ENCODE measurements at regions not wholly inside any gene's neighbourhood (a gene's known extent, or its start where the extent isn't known, plus 50 kb on each side); places are given as distances from the start of the nearest gene placed in this dataset.
A peak's percentile ranks its signal among the peaks of the same experiment; 100 is the strongest.

DNA sequence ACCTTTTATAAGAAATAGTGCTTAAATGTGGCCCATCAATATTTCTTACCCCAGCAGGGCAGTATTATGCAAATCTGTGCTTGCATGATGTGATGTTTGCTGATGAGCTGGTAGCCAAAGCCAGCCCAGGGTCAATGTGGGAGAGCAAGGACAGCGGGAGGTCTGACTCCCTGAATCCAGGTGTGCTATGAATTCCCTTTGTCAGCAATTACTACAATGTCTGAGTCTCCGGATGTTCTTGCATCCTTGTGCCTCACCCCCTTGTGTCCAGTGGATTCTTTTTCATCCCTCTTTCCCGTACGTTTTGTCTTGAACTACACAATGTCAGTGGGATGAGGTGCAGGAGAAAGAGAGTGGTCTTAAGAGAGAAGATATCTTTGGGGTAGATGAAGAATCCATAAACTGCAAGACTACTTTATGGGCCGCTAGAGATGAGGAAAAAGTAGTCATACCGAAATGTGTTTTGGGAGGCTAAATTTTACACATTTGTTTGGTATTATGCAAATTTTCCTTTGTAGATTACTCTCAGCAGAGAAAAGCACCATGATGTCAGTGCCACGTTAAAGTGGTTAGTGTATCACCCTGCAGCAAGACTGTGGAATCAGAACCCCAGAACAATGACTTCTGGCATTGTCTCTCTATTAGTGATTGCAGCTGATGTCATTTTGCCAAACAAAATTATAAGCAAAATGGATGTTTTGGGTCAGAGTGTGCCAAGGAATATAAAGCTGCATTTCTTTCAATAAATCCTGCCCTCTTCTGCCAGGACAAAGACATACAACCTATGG lies 53.5 kb upstream of the TSHZ3 start:
- DNase-seq (ENCODE audit: low read depth): no peak
- in situ Hi-C loops (cut with HindIII; ENCODE audit: low pct_unique_long_range_greater_than_20kb, low sequenced_read_pairs): no loop called here

DNA sequence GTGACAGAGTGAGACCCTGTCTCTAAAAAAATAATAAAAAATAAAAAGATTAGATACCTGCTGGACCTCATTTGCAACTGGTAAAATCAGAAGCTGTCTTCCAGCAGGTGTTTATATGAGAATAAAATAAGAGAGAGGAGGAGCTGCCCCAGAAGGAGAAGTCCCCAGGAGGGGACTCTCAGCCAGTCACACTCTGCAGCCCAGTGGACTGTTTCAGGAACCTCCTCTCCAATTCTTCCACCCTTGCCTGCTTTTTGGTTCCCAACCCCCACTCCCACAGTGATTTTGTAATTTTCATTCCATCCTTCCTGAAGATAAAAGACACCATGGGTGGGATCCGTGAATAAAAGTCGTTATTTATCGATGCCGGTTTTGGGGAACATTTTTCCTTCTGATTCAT lies 56.9 kb upstream of the TSHZ3 start:
- no peak for DNase-seq (ENCODE audit: low read depth)
- in situ Hi-C loops (cut with HindIII; ENCODE audit: low pct_unique_long_range_greater_than_20kb, low sequenced_read_pairs): no loop called here

GRCh38 chr19:31408460-31409124 lies 59.4 kb upstream of the TSHZ3 start:
- in situ Hi-C loops (cut with HindIII; ENCODE audit: low pct_unique_long_range_greater_than_20kb, low sequenced_read_pairs): no loop called here
- DNase-seq (ENCODE audit: low read depth): peak; percentile 4

GRCh38 chr19:31413353-31413752 lies 64.1 kb upstream of the TSHZ3 start:
- no peak for DNase-seq (ENCODE audit: low read depth)
- in situ Hi-C loops (cut with HindIII; ENCODE audit: low pct_unique_long_range_greater_than_20kb, low sequenced_read_pairs): no loop called here

DNA sequence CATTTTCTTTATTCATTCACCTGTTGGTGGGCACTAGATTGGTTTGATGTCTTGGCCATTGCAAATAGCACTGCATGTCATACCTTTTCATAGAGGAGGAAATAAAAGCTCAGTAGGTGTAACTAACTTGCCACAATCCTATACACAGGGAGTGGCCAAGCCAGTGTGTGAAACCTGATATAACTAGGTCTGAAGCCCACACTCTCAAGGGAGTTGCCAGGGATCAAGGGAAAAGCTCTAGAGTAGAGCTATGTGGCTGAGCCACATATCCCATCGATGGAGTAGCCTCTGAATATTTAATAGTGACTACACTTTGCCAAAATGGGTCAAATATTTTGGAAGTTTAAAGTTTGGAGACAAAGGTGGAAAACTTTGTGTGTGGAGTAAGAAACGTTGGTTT lies 66.1 kb upstream of the TSHZ3 start:
- no peak for DNase-seq (ENCODE audit: low read depth)
- in situ Hi-C loops (cut with HindIII; ENCODE audit: low pct_unique_long_range_greater_than_20kb, low sequenced_read_pairs): no loop called here

- no peak for DNase-seq (ENCODE audit: low read depth)
- in situ Hi-C loops (cut with HindIII; ENCODE audit: low pct_unique_long_range_greater_than_20kb, low sequenced_read_pairs): no loop called here
These were observed 67.3 kb upstream of the TSHZ3 start for GRCh38 chr19:31416548-31416947.

DNA sequence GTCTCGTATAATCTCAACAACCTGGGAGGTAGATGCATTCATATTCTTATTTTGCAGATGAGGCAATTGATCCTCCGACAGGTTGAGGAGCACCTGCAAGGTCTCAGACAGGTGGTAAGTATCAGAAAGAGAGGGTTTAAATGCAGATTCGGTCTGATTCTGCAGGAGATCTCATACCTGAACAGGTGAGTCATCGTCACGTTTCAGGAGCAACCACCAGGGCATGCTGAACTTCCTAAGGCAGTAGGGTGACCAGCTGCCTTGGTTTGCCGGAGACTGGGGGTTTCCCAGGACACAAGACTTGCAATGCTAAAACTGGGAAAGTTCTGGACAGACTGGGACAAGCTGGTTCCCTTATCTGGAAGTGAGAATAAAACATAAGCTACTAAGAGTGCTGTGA lies 68.8 kb upstream of the TSHZ3 start:
- in situ Hi-C loops (cut with HindIII; ENCODE audit: low pct_unique_long_range_greater_than_20kb, low sequenced_read_pairs): no loop called here
- DNase-seq (ENCODE audit: low read depth): no peak

GRCh38 chr19:31418692-31419430 lies 69.6 kb upstream of the TSHZ3 start:
- in situ Hi-C loops (cut with HindIII; ENCODE audit: low pct_unique_long_range_greater_than_20kb, low sequenced_read_pairs): no loop called here
- no peak for DNase-seq (ENCODE audit: low read depth)

DNA sequence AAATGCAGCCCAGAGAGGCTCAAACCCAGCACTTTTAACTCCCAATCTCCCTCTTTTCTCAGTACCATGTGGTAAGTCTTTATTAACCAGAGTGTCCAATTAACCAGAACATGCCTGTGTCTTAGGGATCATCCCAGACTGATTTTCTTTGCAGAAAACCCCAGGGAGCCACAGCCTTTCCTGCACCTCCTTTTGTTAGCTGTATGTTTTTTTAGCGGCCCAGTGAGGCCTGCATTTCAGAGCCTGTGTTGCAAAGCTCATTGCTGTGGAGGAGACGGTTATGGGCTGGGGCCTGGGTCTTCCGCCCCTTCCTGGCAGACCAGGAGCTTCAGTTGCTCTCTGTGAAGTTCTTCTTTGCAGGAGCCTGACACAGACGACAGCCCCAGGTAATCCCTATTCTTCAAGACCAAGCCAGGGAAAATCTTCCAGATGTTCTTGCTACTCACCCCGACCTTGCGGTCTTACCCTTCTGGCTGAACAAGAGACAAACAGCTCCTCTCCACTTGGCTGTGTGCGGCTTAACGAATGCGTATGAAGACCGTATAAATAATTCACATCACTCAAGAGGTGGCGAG lies 70.7 kb upstream of the TSHZ3 start:
- in situ Hi-C loops (cut with HindIII; ENCODE audit: low pct_unique_long_range_greater_than_20kb, low sequenced_read_pairs): no loop called here
- DNase-seq (ENCODE audit: low read depth): no peak

GRCh38 chr19:31421082-31421481 lies 71.8 kb upstream of the TSHZ3 start:
- in situ Hi-C loops (cut with HindIII; ENCODE audit: low pct_unique_long_range_greater_than_20kb, low sequenced_read_pairs): no loop called here
- DNase-seq (ENCODE audit: low read depth): no peak

DNA sequence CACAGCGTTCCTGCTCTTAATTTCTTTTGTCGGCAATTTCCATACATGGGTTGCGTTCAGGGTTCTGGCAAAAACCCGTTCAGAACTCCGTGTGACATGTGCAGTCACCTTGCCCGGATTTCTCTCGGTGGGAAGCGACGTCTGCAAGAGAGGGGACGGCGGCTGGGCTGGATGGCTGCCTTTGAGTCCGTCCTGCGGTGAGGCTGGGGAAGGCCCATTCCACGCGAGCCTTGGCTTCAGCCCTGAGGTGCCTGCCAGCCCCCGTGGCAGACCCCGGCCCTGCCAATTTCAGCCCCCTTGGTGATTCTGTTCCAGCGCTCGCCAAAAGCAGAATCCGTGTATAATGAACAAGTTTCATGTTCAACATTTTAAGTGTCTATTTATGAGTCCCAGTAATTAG lies 72.6 kb upstream of the TSHZ3 start:
- in situ Hi-C loops (cut with HindIII; ENCODE audit: low pct_unique_long_range_greater_than_20kb, low sequenced_read_pairs): no loop called here

GRCh38 chr19:31423896-31424295 lies 74.7 kb upstream of the TSHZ3 start:
- in situ Hi-C loops (cut with HindIII; ENCODE audit: low pct_unique_long_range_greater_than_20kb, low sequenced_read_pairs): no loop called here
- no peak for DNase-seq (ENCODE audit: low read depth)

More for the DNA sequence above, 72.6 kb upstream of the TSHZ3 start:
- DNase-seq (ENCODE audit: low read depth): no peak

DNA sequence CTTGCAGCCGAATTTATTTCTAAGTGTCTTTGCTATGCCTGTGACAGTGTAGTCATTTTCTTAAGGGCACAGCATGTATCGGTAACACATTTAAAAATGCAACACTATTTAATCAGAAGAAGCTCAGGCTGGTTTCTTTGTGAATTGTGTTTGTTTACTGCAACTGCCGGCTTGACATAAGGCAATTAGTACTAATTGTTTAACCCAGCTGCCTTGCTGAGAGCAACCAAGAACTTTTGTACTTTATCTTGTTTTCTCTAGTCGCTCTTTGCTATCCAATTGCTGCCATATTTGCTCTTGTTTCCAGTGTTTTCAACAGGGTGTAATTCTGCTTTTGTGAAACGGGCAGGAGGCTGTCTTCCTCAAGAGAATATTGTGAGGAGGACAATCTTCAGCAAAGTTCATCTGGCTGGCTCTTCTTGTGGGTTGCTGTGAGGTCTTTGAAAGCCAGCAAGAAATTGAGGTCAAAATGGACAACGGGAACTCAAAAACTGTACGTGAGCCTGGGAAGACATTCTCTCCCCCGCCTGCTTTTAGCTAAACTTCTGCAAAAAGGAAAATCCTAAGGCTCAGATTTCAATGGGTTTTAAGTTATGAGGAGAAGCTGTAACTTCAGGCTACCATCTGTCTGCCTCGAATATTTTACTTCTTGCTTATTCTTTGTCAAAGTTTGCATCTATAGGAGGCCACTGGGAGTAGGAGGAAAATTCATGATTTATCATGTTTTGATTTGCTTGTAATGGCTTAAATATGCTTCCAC lies 75.8 kb upstream of the TSHZ3 start:
- in situ Hi-C loops (cut with HindIII; ENCODE audit: low pct_unique_long_range_greater_than_20kb, low sequenced_read_pairs): no loop called here
- no peak for DNase-seq (ENCODE audit: low read depth)

DNA sequence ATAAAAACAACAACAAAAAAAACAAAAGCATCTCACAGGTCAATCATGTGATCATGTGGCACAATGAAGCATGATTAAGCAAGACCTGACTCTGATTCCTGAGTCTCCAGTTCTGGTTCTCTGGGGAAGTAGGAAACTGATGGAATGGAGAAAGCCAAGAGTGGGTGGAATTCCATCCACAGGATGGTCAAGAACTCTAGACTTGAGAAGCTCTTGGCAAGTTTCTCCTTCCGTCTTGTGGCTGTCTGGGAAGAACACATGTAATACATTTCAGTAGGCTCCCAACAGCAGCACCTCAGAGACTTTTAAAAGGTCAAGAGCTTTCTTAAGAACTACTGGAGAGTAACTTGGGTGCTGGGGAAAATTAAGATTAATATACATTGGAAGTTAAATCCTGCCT lies 78.6 kb upstream of the TSHZ3 start:
- DNase-seq (ENCODE audit: low read depth): no peak
- in situ Hi-C loops (cut with HindIII; ENCODE audit: low pct_unique_long_range_greater_than_20kb, low sequenced_read_pairs): no loop called here

DNA sequence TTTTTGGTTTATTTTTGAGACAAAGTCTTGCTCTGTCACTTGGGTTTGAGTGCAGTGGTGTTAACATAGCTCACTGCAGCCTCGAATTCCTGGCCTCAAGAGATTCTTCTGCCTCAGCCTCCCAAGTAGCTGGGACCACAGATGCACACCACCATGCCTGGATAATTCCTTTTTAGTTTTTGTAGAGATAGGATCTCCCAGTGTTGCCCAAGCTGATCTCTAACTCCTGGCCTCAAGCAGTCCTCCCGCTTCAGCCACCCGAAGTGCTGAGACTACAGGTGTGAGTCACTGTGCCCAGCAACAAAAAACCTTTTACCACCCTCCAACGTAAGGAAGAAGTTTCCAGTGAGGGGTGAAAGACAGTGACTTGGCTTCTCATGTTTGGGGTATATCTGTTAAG lies 81.1 kb upstream of the TSHZ3 start:
- in situ Hi-C loops (cut with HindIII; ENCODE audit: low pct_unique_long_range_greater_than_20kb, low sequenced_read_pairs): no loop called here
- DNase-seq (ENCODE audit: low read depth): no peak

DNA sequence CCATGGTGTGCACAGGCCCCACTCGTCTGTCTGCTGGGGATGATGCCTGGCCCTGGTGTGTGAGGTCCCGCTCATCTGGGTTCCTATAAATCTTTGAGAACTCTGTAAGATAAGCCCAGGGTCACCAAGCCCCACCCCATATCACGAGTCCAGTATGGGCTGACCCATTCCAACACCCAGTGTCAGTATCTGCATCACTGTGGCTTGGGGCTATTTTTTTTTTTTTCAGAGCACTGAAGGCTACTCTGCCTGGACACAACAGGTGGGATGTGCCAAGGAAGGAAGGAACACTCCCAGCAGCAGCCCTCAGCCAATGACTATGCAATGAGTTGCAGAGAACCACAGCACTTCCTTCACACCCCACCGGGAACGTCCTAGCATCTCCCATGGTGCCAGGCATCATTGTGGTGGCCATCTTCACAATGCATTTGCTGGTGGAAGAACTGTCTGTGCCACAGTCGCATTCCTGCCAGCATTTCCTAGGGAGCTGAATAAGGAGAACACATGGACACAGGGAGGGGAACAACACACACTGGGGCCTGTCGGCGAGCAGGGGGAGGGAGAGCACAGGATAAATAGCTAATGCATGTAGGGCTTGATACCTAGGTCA lies 83.1 kb upstream of the TSHZ3 start:
- DNase-seq (ENCODE audit: low read depth): no peak
- in situ Hi-C loops (cut with HindIII; ENCODE audit: low pct_unique_long_range_greater_than_20kb, low sequenced_read_pairs): no loop called here

- DNase-seq (ENCODE audit: low read depth): no peak
- in situ Hi-C loops (cut with HindIII; ENCODE audit: low pct_unique_long_range_greater_than_20kb, low sequenced_read_pairs): no loop called here
These were observed 87.0 kb upstream of the TSHZ3 start for GRCh38 chr19:31436121-31436776.

Data from Caki2 (cell line).